HAP-1 (cell line): ENCODE measurements at regions not wholly inside any gene's neighbourhood (a gene's known extent, or its start where the extent isn't known, plus 50 kb on each side); places are given as distances from the start of the nearest gene placed in this dataset.

Experiments
- DNase-seq, 2 experiments: peaks; one replicate each; pipeline ENCODE4 v3.0.0-alpha.2; 2016 to 2020; ENCODE audit warnings: low spot score in 2 of 2
- H3K27me3 ChIP-seq: fragments of 250-450 bp; sonication (Bioruptor Pico); 2 replicates; pipeline ENCODE4 v1.5.1; 2020; ENCODE audit warnings: low read depth, mild to moderate bottlenecking, moderate library complexity
- H3K36me3 ChIP-seq: fragments of 250-450 bp; sonication (Bioruptor Pico); replicated peaks from 2 replicates; pipeline ENCODE4 v1.5.1; 2020; ENCODE audit warnings: mild to moderate bottlenecking
- H3K4me1 ChIP-seq: fragments of 250-450 bp; sonication (Bioruptor Pico); 2 replicates; pipeline ENCODE4 v1.5.1; 2020; ENCODE audit warnings: mild to moderate bottlenecking
- H3K4me3 ChIP-seq: fragments of 250-450 bp; sonication (Bioruptor Pico); 2 replicates; pipeline ENCODE4 v1.5.1; 2020; ENCODE audit warnings: mild to moderate bottlenecking, moderate library complexity
- H3K9me3 ChIP-seq: fragments of 250-450 bp; sonication (Bioruptor Pico); 2 replicates; pipeline ENCODE4 v1.5.1; 2020; ENCODE audit warnings: mild to moderate bottlenecking, moderate library complexity
- in situ Hi-C: fragments of 300-500 bp; cut with MboI; formaldehyde crosslinking; loops from 3 replicates; pipeline ENCODE4 v1.14.3; 2020; ENCODE audit warnings: low sequenced_read_pairs, inconsistent platforms, mixed read lengths

DNA sequence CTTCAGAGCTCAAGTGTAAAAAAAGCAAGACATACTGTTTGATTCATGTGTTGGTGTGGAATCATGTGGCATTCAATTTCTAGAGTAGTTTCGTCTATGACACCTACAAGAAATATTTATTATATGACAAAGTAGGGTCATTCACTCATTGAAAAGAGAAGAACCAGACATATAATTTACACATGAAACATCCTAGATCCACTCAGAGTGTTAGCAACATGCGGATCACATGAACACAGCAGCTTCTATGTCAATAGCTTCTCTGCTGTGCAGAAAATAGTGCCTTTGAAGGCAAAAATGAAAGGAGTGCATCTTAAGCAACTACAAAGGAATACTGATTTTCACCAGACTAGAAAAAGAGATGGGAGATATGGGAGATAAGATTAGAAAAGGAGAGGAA lies 569.8 kb downstream of the RPS29 start:
- in situ Hi-C loops, result no loop called here
- H3K4me1 ChIP-seq, result no peaks in the 10 kb centered on the region
- H3K4me3 ChIP-seq, result no peak overlapping the region
- no peaks in the 10 kb centered on the region; the same call in 1 of the 2 replicates for H3K27me3 ChIP-seq
- no peaks in the 10 kb centered on the region for H3K9me3 ChIP-seq
- H3K36me3 ChIP-seq, result no peaks in the 10 kb centered on the region
- no peak for DNase-seq

DNA sequence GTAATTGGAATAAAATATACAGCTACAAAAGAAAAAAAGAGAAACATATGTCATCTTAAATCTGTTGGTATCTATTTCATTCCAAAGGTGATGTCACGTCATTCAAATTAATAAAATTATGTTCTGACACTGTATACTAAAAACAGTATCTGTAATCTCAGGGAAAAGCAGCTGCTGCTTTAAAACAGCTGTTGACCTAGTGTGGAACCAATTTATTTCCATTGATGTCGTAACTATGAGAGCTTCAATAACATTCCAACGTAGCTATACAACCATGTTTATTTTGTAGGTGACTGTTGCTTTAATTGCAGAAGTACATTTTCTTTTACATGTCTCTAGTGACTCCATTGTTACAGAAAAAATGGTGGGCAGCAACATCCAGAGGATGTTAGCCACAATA lies 571.7 kb downstream of the RPS29 start:
- Histone ChIP-seq H3K4me1 (0 out of 2 replicates have a peak, but pooled peaks cover 2% of the 10 kb centered on the region), H3K9me3 (no peaks in the 10 kb centered on the region), H3K36me3 (no peaks in the 10 kb centered on the region), H3K27me3 (no peaks in the 10 kb centered on the region; the same call in 1 of the 2 replicates), H3K4me3 (no peak overlapping the region)
- DNase-seq, result no peak
- in situ Hi-C loops, result no loop called here

DNA sequence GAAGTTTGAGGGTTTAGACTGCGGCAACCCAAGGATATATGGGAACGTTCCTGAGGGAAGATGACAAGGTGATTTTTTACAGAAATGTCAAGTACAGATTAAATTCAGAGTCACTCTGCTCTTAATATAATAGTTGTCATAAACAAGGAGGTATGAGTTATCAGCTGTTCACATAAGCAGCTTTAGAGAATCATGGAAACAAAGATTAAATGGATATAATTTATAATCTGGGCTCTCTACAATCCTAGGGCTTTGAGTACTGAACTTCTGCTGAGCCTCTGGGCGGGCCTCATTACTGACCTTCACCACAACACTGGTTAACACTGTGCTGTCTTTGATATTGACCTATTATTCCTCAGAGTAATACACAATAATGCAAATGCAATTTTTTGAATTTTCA lies 577.8 kb downstream of the RPS29 start:
- Histone ChIP-seq H3K4me1 (peaks cover 9% of the 10 kb centered on the region; the same call in 1 of the 2 replicates), H3K27me3 (no peaks in the 10 kb centered on the region), H3K4me3 (no peak overlapping the region), H3K9me3 (no peaks in the 10 kb centered on the region), H3K36me3 (no peaks in the 10 kb centered on the region)
- no peak for DNase-seq
- in situ Hi-C loops, result no loop called here

DNA sequence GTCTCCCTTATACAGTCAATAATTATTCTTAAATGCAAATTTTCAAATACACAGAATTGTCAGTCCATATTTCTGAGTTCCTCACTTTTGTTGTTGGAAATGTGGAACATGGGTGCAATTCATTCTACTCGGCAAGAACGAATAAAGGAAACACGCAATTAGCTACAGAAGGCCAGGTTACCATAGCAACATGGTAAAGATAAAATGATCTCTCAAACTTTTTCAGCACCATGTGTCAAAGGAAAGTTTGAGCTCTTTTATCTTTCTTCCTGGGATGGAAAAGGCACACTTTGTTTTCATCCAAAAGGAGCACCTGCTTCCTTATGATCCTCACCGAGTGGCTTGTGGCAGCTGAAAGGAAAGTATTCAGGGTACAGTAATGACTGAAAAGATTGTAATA lies 595.0 kb downstream of the RPS29 start:
- H3K4me1 ChIP-seq, result no peaks in the 10 kb centered on the region
- H3K9me3 ChIP-seq, result no peaks in the 10 kb centered on the region
- no peaks in the 10 kb centered on the region for H3K27me3 ChIP-seq
- DNase-seq, result no peak
- H3K36me3 ChIP-seq, result no peaks in the 10 kb centered on the region
- in situ Hi-C loops, result no loop called here
- H3K4me3 ChIP-seq, result no peak overlapping the region

DNA sequence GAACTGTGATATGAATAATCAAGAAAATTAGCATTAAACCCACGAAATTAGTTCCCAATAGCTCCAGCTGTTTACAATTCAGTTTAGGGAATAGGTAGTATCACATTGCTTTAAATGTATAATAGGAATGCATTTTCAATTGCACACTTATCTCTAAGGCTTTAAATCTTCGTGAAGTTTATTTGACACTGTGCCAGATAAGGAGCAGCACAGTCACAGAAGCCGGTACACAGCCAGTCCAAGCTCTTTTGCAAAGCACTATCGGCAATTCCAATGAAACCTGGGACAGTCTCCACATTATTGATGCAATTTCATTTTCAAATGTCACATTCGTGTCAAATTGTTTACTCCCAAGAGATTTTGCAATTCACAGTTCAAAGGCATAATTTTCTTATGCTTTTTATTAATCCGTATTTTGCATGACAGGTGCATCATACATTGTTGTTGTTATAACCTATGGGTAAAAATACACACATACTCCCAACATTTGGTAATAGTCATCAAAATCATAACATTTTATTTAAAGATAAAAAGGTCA lies 602.8 kb downstream of the RPS29 start:
- DNase-seq, result no peak
- in situ Hi-C loops, result no loop called here

DNA sequence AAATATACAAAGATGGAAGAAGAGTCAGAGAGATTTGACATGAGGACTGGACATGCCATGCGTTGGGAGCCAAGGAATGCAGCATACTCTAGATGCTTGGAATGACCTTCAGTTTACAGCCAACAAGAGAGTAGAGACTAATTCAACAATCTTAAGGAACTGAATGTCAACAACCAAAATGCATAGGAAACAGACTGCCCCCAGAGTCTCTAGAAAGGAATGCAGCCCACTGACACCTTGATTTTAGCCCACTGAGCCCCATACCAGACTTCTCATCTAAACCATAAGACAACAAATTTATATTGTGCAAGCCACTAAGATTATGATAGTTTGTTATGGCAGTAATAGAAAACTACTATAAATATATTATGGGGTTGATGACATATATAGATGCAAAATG lies 611.2 kb downstream of the RPS29 start:
- Histone ChIP-seq H3K9me3 (no peaks in the 10 kb centered on the region), H3K36me3 (no peaks in the 10 kb centered on the region), H3K4me1 (no peaks in the 10 kb centered on the region), H3K4me3 (no peak overlapping the region), H3K27me3 (no peaks in the 10 kb centered on the region)
- no peak for DNase-seq
- in situ Hi-C loops, result no loop called here

More for the DNA sequence above, 602.8 kb downstream of the RPS29 start:
- Histone ChIP-seq H3K4me1 (no peaks in the 10 kb centered on the region), H3K9me3 (no peaks in the 10 kb centered on the region), H3K27me3 (no peaks in the 10 kb centered on the region), H3K36me3 (no peaks in the 10 kb centered on the region), H3K4me3 (no peak overlapping the region)

DNA sequence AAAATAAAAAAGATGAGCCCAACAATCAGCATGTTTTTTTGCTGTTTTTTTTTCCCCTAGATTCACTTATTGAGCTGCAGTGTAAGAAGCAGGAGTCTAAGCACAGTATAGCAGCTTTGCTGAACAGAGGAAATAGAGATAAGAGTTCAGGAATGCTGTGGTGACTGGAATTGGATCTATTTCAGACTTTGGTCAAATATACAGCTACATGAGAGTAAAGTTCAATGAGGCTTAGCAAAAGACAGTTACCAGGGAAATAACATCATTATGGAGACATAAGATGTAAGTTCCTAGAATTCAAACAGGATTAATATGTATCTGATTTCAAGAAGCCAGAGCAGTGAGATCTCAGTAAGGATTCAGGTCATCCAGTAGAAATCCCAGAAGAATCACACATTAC lies 613.0 kb downstream of the RPS29 start:
- Histone ChIP-seq H3K4me3 (no peak overlapping the region), H3K9me3 (no peaks in the 10 kb centered on the region), H3K4me1 (no peaks in the 10 kb centered on the region), H3K27me3 (no peaks in the 10 kb centered on the region), H3K36me3 (no peaks in the 10 kb centered on the region)
- no peak for DNase-seq
- in situ Hi-C loops, result no loop called here

DNA sequence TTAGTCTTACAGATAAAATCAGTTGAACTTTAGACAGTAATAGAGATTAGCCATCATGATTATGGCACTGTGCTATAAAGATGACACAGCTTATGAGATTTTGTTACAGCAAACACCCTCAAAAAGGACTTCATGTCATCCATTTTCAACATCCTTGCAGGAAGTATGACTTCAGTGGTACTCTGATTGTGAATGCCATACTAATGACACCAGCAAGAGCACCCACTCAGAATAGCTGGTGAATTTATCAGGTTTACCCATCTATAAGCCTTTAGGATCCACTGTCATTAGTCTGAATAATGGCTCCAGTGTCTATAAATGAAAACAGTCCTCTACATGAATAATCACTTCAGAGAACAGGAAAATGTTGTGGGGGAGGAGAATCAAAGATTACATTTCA lies 615.2 kb downstream of the RPS29 start:
- DNase-seq, result no peak
- in situ Hi-C loops, result no loop called here
- Histone ChIP-seq H3K9me3 (no peaks in the 10 kb centered on the region), H3K36me3 (no peaks in the 10 kb centered on the region), H3K4me1 (no peaks in the 10 kb centered on the region), H3K4me3 (no peak overlapping the region), H3K27me3 (no peaks in the 10 kb centered on the region)

DNA sequence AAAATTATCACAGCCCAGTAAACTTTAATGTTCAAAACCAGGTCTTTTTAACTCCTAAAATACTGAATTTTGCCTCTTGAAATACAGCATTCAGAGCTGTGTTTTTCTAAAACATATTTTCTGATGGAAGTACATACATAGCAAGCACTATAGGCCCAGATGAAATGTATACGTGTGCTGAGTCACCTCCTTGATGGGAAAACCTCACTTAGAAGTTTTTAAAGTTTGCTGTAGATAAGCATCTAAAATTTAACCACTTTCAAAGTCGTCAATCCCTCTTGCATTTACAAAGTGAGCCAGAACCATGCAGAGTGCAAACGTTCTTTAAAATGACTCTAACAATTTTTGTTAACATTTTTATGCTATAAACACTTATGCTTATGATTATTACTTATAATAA lies 618.8 kb downstream of the RPS29 start:
- in situ Hi-C loops, result no loop called here
- H3K36me3 ChIP-seq, result no peaks in the 10 kb centered on the region
- DNase-seq, result no peak
- H3K9me3 ChIP-seq, result no peaks in the 10 kb centered on the region
- no peak overlapping the region for H3K4me3 ChIP-seq
- H3K4me1 ChIP-seq, result no peaks in the 10 kb centered on the region
- no peaks in the 10 kb centered on the region for H3K27me3 ChIP-seq

DNA sequence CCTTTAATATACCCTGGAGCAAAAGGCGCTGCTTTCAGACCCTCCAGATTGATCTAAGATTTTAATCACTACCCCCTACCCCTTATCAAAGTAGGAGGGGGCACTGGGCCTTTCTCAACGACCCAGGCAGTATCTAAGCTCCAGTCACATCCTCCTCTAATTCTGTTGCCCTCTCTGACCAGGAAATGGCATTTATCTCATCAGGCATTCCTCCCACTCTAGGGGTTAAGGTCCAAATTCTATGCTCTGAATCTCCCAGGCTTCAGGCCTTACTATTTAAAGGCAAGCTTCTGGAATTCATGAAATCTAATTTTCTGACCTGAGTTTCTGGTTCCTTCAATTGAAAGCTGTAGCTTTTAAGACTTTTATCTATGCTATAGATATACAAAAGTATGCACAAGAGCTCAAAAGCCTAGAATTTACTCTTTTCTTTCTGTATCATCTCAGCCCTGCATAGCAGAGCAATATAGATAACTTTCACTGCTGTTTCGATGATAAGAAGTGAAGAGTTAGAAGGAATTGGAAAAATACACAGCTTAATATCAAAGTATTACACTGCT lies 622.9 kb downstream of the RPS29 start:
- no peak for DNase-seq
- in situ Hi-C loops, result no loop called here
- Histone ChIP-seq H3K27me3 (no peaks in the 10 kb centered on the region), H3K4me1 (no peaks in the 10 kb centered on the region), H3K4me3 (no peak overlapping the region), H3K36me3 (no peaks in the 10 kb centered on the region), H3K9me3 (no peaks in the 10 kb centered on the region)

DNA sequence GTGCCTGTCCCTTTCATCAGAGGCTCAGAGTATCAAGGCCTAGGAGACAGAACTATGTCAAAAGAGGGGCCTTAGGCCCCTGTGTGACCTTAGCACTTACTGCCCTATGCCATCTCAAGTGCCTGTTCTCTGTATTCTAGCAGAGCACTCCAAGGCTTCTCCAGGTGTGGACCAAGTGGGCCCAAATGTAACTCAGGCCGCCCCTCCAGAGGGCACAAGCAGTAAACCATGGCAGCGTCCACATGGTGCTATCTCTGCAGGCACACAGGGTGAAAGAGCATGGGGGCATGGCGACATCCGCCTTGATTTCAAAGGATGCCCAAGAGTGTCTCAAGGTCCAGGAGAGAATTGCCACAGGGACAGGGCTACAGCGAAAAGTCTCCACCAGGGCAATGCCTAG lies 628.7 kb downstream of the RPS29 start:
- no peaks in the 10 kb centered on the region for H3K4me1 ChIP-seq
- H3K27me3 ChIP-seq, result no peaks in the 10 kb centered on the region
- in situ Hi-C loops, result no loop called here
- no peak overlapping the region for H3K4me3 ChIP-seq
- H3K36me3 ChIP-seq, result no peaks in the 10 kb centered on the region
- no peaks in the 10 kb centered on the region for H3K9me3 ChIP-seq
- no peak for DNase-seq

DNA sequence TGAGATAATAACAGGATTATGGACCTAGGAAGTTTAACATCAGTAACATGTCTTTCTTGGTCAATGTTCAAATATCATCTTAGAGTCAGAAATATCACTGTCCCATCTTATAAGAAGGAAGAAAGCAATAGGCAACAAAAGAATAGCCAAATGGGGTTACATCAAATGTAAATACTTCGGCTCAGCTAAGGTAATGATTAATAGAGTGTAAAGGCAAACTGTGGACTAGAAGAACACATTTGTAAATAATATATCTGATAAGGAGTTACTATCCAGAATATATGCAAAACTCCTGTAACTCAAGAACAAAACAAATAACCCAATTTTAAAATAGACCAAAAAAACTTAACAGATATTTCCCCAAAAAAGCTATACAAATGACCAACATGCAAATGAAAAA lies 630.3 kb downstream of the RPS29 start:
- Histone ChIP-seq H3K27me3 (no peaks in the 10 kb centered on the region), H3K4me1 (no peaks in the 10 kb centered on the region), H3K4me3 (no peak overlapping the region), H3K36me3 (no peaks in the 10 kb centered on the region), H3K9me3 (no peaks in the 10 kb centered on the region)
- no peak for DNase-seq
- in situ Hi-C loops, result no loop called here

DNA sequence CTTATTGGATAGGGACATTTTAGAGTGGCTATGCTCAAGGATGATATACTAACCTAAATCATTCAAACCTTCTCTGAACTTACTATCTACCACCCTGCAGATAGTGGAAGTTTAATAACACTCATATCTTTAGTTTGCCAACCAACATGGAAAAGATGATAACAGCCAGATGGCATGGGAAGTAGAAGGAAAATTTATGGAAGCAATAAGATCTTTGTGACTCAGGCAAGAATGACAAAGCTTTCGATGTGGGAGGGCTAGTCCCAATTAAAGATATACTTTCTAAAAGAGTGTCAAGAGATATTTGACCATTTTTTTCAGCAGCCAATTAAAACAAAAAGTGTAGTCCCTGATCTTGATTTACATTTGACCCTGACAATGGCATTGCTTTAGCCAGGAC lies 631.7 kb downstream of the RPS29 start:
- Histone ChIP-seq H3K36me3 (no peaks in the 10 kb centered on the region), H3K4me1 (no peaks in the 10 kb centered on the region), H3K27me3 (no peaks in the 10 kb centered on the region), H3K4me3 (no peak overlapping the region), H3K9me3 (no peaks in the 10 kb centered on the region)
- DNase-seq, result no peak
- in situ Hi-C loops, result no loop called here

DNA sequence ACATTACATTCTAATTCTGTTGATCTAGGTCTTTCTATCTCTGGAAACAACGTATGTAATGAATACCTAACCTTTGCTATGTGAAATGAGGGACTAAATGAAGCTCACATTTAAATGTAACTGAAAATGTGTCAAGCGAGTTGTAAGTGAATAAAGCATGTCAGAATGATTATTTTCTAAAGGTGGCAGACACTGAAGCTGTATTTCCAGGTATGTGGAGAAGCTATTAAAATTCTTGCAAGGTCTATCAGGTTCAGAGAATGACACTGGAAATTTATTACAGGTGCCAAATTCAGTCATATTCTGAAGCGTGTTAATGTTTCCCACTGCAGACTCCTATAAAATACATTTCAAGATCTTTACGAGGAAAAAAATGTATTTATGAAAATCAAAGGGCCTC lies 641.4 kb downstream of the RPS29 start:
- Histone ChIP-seq H3K4me3 (no peak overlapping the region), H3K4me1 (no peaks in the 10 kb centered on the region), H3K36me3 (no peaks in the 10 kb centered on the region), H3K27me3 (no peaks in the 10 kb centered on the region), H3K9me3 (no peaks in the 10 kb centered on the region)
- in situ Hi-C loops, result no loop called here
- no peak for DNase-seq

DNA sequence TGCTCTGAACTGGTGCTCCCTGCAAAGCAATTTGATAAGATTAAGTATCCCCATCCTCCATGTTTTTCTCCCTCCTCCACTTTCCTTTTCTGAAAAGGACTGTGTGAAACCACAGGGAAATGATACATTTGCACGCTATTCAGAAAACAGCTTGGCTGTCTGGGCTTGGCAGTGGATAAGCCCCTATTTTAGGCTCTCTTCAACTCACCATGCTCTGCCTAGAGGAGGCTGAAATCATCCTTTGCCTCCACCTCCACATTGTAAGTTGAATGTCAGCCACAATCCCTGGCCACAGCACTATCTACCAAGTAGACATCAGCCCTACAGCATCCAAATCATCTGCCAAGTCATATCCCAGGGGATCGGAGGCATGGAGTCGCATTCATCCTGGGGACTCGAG lies 642.3 kb downstream of the RPS29 start:
- Histone ChIP-seq H3K9me3 (no peaks in the 10 kb centered on the region), H3K4me1 (no peaks in the 10 kb centered on the region), H3K27me3 (no peaks in the 10 kb centered on the region), H3K4me3 (no peak overlapping the region), H3K36me3 (no peaks in the 10 kb centered on the region)
- no peak for DNase-seq
- in situ Hi-C loops, result no loop called here
